ENCODE measurements at regions not wholly inside any gene's neighbourhood (a gene's known extent, or its start where the extent isn't known, plus 50 kb on each side); places are given as distances from the start of the nearest gene placed in this dataset.

DNA sequence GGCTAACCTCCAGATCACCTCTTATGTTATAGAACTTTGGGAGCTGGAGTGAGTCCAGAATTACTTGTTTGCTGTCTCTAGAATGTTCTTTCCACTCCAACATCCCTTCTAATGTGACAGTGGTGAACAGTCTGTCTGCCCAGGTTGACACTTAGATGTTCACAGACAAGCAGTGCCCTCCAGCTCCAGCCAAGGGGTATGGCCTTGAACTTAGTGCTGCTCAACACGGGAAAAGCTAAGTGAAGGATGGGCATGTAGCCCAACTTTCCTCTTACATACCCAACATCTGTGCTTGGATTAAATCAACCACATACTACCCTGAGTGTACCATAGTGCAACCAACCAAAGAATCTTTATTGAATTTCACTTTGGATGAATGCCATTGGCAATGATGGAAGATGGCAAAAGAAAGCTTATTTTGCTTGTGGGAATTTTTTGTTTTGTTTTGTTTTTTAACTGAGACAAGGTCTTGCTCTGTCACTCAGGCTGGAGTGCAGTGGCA lies 201.2 kb downstream of the NXNL2 start:
- ChIA-PET POLR2A (no interaction called here), CTCF (no interaction called here)
- H3K27ac Mint-ChIP-seq = no peak overlapping the region
- peaks cover 11% of the 10 kb centered on the region for H3K9me3 Mint-ChIP-seq
- no peak for DNase-seq (ENCODE audit: low spot score)
- TF ChIP-seq NR2C2 (CRISPR knock-in tag; IDR thresholded peaks at IDR 0.05) (no peak), OVOL2 (CRISPR knock-in tag; IDR thresholded peaks at IDR 0.05; ENCODE audit: borderline replicate concordance) (no peak), KAT7 (CRISPR knock-in tag; IDR thresholded peaks at IDR 0.05; ENCODE audit: borderline replicate concordance) (no peak), FOXJ3 (CRISPR knock-in tag; IDR thresholded peaks at IDR 0.05; ENCODE audit: borderline replicate concordance) (no peak), RELA (CRISPR knock-in tag; IDR thresholded peaks at IDR 0.05; ENCODE audit: borderline replicate concordance) (no peak), FOXK1 (CRISPR knock-in tag; IDR thresholded peaks at IDR 0.05) (no peak), CBFB (CRISPR knock-in tag; IDR thresholded peaks at IDR 0.05; ENCODE audit: low read depth) (no peak), ETV6 (CRISPR knock-in tag; IDR thresholded peaks at IDR 0.05) (no peak), IRF2 (CRISPR knock-in tag; IDR thresholded peaks at IDR 0.05; ENCODE audit: borderline replicate concordance, low read depth) (no peak), ZNF121 (CRISPR knock-in tag; IDR thresholded peaks at IDR 0.05) (no peak)
- TF ChIP-seq, protein P1, sequence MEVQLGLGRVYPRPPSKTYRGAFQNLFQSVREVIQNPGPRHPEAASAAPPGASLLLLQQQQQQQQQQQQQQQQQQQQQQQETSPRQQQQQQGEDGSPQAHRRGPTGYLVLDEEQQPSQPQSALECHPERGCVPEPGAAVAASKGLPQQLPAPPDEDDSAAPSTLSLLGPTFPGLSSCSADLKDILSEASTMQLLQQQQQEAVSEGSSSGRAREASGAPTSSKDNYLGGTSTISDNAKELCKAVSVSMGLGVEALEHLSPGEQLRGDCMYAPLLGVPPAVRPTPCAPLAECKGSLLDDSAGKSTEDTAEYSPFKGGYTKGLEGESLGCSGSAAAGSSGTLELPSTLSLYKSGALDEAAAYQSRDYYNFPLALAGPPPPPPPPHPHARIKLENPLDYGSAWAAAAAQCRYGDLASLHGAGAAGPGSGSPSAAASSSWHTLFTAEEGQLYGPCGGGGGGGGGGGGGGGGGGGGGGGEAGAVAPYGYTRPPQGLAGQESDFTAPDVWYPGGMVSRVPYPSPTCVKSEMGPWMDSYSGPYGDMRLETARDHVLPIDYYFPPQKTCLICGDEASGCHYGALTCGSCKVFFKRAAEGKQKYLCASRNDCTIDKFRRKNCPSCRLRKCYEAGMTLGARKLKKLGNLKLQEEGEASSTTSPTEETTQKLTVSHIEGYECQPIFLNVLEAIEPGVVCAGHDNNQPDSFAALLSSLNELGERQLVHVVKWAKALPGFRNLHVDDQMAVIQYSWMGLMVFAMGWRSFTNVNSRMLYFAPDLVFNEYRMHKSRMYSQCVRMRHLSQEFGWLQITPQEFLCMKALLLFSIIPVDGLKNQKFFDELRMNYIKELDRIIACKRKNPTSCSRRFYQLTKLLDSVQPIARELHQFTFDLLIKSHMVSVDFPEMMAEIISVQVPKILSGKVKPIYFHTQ (CRISPR knock-in tag; IDR thresholded peaks at IDR 0.05) = no peak
- TF ChIP-seq, protein P2, sequence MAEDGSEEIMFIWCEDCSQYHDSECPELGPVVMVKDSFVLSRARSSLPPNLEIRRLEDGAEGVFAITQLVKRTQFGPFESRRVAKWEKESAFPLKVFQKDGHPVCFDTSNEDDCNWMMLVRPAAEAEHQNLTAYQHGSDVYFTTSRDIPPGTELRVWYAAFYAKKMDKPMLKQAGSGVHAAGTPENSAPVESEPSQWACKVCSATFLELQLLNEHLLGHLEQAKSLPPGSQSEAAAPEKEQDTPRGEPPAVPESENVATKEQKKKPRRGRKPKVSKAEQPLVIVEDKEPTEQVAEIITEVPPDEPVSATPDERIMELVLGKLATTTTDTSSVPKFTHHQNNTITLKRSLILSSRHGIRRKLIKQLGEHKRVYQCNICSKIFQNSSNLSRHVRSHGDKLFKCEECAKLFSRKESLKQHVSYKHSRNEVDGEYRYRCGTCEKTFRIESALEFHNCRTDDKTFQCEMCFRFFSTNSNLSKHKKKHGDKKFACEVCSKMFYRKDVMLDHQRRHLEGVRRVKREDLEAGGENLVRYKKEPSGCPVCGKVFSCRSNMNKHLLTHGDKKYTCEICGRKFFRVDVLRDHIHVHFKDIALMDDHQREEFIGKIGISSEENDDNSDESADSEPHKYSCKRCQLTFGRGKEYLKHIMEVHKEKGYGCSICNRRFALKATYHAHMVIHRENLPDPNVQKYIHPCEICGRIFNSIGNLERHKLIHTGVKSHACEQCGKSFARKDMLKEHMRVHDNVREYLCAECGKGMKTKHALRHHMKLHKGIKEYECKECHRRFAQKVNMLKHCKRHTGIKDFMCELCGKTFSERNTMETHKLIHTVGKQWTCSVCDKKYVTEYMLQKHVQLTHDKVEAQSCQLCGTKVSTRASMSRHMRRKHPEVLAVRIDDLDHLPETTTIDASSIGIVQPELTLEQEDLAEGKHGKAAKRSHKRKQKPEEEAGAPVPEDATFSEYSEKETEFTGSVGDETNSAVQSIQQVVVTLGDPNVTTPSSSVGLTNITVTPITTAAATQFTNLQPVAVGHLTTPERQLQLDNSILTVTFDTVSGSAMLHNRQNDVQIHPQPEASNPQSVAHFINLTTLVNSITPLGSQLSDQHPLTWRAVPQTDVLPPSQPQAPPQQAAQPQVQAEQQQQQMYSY (CRISPR knock-in tag; IDR thresholded peaks at IDR 0.05) = no peak
- TF ChIP-seq, protein P3, sequence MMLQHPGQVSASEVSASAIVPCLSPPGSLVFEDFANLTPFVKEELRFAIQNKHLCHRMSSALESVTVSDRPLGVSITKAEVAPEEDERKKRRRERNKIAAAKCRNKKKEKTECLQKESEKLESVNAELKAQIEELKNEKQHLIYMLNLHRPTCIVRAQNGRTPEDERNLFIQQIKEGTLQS (CRISPR knock-in tag; conservative IDR thresholded peaks at IDR 0.05) = no peak
- TF ChIP-seq, protein P4, sequence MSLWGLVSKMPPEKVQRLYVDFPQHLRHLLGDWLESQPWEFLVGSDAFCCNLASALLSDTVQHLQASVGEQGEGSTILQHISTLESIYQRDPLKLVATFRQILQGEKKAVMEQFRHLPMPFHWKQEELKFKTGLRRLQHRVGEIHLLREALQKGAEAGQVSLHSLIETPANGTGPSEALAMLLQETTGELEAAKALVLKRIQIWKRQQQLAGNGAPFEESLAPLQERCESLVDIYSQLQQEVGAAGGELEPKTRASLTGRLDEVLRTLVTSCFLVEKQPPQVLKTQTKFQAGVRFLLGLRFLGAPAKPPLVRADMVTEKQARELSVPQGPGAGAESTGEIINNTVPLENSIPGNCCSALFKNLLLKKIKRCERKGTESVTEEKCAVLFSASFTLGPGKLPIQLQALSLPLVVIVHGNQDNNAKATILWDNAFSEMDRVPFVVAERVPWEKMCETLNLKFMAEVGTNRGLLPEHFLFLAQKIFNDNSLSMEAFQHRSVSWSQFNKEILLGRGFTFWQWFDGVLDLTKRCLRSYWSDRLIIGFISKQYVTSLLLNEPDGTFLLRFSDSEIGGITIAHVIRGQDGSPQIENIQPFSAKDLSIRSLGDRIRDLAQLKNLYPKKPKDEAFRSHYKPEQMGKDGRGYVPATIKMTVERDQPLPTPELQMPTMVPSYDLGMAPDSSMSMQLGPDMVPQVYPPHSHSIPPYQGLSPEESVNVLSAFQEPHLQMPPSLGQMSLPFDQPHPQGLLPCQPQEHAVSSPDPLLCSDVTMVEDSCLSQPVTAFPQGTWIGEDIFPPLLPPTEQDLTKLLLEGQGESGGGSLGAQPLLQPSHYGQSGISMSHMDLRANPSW (CRISPR knock-in tag; conservative IDR thresholded peaks at IDR 0.05; ENCODE audit: low read depth) = no peak
- ATAC-seq = no peak
- H3K4me3 Mint-ChIP-seq = no peak overlapping the region
- peaks cover 10% of the 10 kb centered on the region for H3K36me3 Mint-ChIP-seq
- no peaks in the 10 kb centered on the region for H3K27me3 Mint-ChIP-seq (ENCODE audit: low read depth)
- peaks cover 13% of the 10 kb centered on the region for H3K4me1 Mint-ChIP-seq

DNA sequence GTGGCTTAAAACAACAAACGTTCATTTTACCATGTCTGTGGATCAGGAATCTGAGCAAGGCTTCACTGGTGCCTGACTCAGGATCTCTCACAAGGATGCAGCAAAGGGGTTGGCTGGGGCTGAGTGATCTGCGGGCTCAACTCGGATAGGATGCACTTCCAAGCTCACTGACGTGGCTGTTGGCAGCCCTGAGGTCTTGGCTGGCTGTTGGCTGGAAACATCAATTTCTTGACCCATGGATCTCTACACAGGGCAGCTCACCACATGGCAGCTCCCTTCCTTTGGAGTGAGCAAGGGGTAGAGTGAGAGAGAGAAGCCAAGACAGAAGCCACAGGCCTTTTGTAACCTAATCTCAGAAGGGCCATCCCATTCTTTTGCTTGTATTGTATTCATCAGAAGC lies 202.1 kb downstream of the NXNL2 start:
- Mint-ChIP-seq H3K27ac (no peak overlapping the region), H3K4me1 (peaks cover 19% of the 10 kb centered on the region), H3K27me3 (ENCODE audit: low read depth) (no peaks in the 10 kb centered on the region), H3K4me3 (no peak overlapping the region), H3K36me3 (peaks cover 12% of the 10 kb centered on the region), H3K9me3 (peaks cover 13% of the 10 kb centered on the region)
- ATAC-seq (no peak), DNase-seq (ENCODE audit: low spot score) (no peak)
- TF ChIP-seq ATF1 (CRISPR knock-in tag; IDR thresholded peaks at IDR 0.05) = no peak
- TF ChIP-seq, protein P5, sequence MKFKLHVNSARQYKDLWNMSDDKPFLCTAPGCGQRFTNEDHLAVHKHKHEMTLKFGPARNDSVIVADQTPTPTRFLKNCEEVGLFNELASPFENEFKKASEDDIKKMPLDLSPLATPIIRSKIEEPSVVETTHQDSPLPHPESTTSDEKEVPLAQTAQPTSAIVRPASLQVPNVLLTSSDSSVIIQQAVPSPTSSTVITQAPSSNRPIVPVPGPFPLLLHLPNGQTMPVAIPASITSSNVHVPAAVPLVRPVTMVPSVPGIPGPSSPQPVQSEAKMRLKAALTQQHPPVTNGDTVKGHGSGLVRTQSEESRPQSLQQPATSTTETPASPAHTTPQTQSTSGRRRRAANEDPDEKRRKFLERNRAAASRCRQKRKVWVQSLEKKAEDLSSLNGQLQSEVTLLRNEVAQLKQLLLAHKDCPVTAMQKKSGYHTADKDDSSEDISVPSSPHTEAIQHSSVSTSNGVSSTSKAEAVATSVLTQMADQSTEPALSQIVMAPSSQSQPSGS (CRISPR knock-in tag; IDR thresholded peaks at IDR 0.05; ENCODE audit: borderline replicate concordance, low read depth) = no peak
- TF ChIP-seq JUN (CRISPR knock-in tag; IDR thresholded peaks at IDR 0.05) = no peak
- TF ChIP-seq CREM (CRISPR knock-in tag; IDR thresholded peaks at IDR 0.05) = no peak
- ChIA-PET POLR2A (no interaction called here), CTCF (no interaction called here)

Data from WTC11 (cell line).